DND-41 (cell line): ENCODE measurements at regions not wholly inside any gene's neighbourhood (a gene's known extent, or its start where the extent isn't known, plus 50 kb on each side); places are given as distances from the start of the nearest gene placed in this dataset.

ENCODE experiments used
- CTCF ChIP-seq: IDR thresholded peaks from 2 replicates; pipeline ENCODE4 v1.5.1; 2012; ENCODE audit warnings: borderline replicate concordance, low read length, moderate library complexity, mild to moderate bottlenecking; ENCODE audit not compliant: poor library complexity, severe bottlenecking; ENCODE audit errors: extremely low read depth
- EZH2 ChIP-seq: IDR thresholded peaks from 3 replicates; pipeline ENCODE4 v1.6.1; 2012; ENCODE audit warnings: borderline replicate concordance, low read depth, mild to moderate bottlenecking, moderate library complexity, low read length, inconsistent platforms; ENCODE audit not compliant: severe bottlenecking

- no peak for TF ChIP-seq CTCF
- TF ChIP-seq EZH2: no peak
These were observed 86.7 kb upstream of the CHD6 start for GRCh38 chr20:41704896-41705295.
